Colonic mucosa (tissue), 4 donors: ENCODE measurements at regions not wholly inside any gene's neighbourhood (a gene's known extent, or its start where the extent isn't known, plus 50 kb on each side); places are given as distances from the start of the nearest gene placed in this dataset.

ENCODE experiments used
- DNase-seq: peaks from one replicate; pipeline ENCODE4 v3.0.0-alpha.2; 2020
- H3K27ac ChIP-seq: fragments of 200-600 bp; one replicate; pipeline ENCODE4 v1.8.0; 2021
- H3K27me3 ChIP-seq: fragments of 200-600 bp; one replicate; pipeline ENCODE4 v1.8.0; 2021
- H3K36me3 ChIP-seq: fragments of 200-600 bp; one replicate; pipeline ENCODE4 v1.8.0; 2021
- H3K4me1 ChIP-seq: fragments of 200-600 bp; one replicate; pipeline ENCODE4 v1.8.0; 2021; ENCODE audit warnings: mild to moderate bottlenecking
- H3K4me3 ChIP-seq: fragments of 200-600 bp; one replicate; pipeline ENCODE4 v1.8.0; 2021
- H3K9ac ChIP-seq, 2 donors: one replicate each; pipeline ENCODE4 v1.7.0; 2013; ENCODE audit warnings: control low read depth in 2 of 2, low read depth in 2 of 2, low read length in 2 of 2
- H3K9me3 ChIP-seq: fragments of 200-600 bp; one replicate; pipeline ENCODE4 v1.8.0; 2021
- intact Hi-C: fragments of 100-400 bp; cut with DNase I; formaldehyde crosslinking; loops from one replicate; pipeline ENCODE4 v1.14.1; 2022
- TF ChIP-seq, protein P1 (sequence below): fragments of 200-600 bp; IDR thresholded peaks from one replicate; pipeline ENCODE4 v1.8.0; 2022; ENCODE audit warnings: antibody characterized with exemption, mild to moderate bottlenecking
- donor health status: healthy.
- donor health status: DM: no; HTN: no; CAD: no.
- donor health status: DM: no; HTN: no; CAD: no.

DNA sequence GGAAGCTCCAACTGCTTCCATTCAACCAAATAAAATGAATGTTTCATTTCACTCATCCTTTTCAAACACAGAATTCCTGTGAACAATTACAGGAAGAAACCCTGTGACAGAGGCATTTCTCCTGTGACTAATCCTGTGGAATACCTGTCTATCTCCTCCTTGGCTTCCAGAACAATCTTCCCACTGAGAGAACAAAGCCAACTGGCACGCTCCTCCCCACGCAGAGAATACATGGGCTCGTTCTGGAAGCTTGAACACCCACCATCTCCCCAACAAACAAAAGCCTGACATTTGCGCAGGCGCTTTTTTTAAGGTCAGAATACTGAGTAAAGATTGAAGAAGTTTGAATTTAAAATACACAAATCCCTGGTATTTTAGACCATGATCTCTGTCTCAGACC, 104.7 kb upstream of the SLC66A3 start:
- intact Hi-C loops = no loop called here
- Histone ChIP-seq H3K4me3 (no peak overlapping the region), H3K9ac (no peak overlapping the region), H3K27me3 (no peaks in the 10 kb centered on the region), H3K9me3 (no peaks in the 10 kb centered on the region), H3K27ac (no peak overlapping the region), H3K36me3 (no peaks in the 10 kb centered on the region), H3K4me1 (no peaks in the 10 kb centered on the region)
- TF ChIP-seq, protein P1, sequence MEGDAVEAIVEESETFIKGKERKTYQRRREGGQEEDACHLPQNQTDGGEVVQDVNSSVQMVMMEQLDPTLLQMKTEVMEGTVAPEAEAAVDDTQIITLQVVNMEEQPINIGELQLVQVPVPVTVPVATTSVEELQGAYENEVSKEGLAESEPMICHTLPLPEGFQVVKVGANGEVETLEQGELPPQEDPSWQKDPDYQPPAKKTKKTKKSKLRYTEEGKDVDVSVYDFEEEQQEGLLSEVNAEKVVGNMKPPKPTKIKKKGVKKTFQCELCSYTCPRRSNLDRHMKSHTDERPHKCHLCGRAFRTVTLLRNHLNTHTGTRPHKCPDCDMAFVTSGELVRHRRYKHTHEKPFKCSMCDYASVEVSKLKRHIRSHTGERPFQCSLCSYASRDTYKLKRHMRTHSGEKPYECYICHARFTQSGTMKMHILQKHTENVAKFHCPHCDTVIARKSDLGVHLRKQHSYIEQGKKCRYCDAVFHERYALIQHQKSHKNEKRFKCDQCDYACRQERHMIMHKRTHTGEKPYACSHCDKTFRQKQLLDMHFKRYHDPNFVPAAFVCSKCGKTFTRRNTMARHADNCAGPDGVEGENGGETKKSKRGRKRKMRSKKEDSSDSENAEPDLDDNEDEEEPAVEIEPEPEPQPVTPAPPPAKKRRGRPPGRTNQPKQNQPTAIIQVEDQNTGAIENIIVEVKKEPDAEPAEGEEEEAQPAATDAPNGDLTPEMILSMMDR = no peak
- DNase-seq = no peak

DNA sequence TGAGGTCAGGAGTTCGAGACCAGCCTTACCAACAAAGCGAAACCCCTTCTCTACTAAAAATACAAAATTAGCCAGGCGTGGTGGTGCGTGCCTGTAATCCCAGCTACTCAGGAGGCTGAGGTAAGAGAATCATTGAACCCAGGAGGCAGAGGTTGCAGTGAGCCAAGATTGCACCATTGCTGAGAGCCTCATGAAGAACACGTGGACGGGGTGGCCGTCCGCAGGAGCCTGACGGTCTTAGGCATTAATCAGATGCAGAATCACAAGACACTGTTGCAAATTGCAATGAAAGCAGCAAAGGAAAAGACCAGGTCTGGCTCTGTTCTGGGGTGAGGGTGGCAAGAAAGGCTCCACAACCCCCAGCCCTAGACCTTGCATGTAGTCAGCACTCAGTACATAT, 104.0 kb upstream of the SLC66A3 start:
- TF ChIP-seq, protein P1 = no peak
- DNase-seq = no peak
- Histone ChIP-seq H3K9ac (no peak overlapping the region), H3K27ac (no peak overlapping the region), H3K9me3 (no peaks in the 10 kb centered on the region), H3K27me3 (no peaks in the 10 kb centered on the region), H3K36me3 (no peaks in the 10 kb centered on the region), H3K4me1 (no peaks in the 10 kb centered on the region), H3K4me3 (no peak overlapping the region)
- intact Hi-C loops = no loop called here

GRCh38 chr2:11053546-11053945, 101.7 kb upstream of the SLC66A3 start:
- intact Hi-C loops = no loop called here
- TF ChIP-seq, protein P1 = no peak
- no peaks in the 10 kb centered on the region for H3K36me3 ChIP-seq
- H3K4me3 ChIP-seq = no peak overlapping the region
- no peak overlapping the region for H3K9ac ChIP-seq
- no peak for DNase-seq
- no peaks in the 10 kb centered on the region for H3K27me3 ChIP-seq
- H3K27ac ChIP-seq = no peak overlapping the region
- no peaks in the 10 kb centered on the region for H3K9me3 ChIP-seq
- no peaks in the 10 kb centered on the region for H3K4me1 ChIP-seq

- no peaks in the 10 kb centered on the region for H3K4me1 ChIP-seq
- DNase-seq = no peak
- no peaks in the 10 kb centered on the region for H3K36me3 ChIP-seq
- H3K27ac ChIP-seq = no peak overlapping the region
- no peak overlapping the region for H3K9ac ChIP-seq
- H3K9me3 ChIP-seq = no peaks in the 10 kb centered on the region
- intact Hi-C loops = no loop called here
- no peaks in the 10 kb centered on the region for H3K27me3 ChIP-seq
- TF ChIP-seq, protein P1 = no peak
- no peak overlapping the region for H3K4me3 ChIP-seq
These were observed 100.2 kb upstream of the SLC66A3 start for GRCh38 chr2:11054783-11055678.

DNA sequence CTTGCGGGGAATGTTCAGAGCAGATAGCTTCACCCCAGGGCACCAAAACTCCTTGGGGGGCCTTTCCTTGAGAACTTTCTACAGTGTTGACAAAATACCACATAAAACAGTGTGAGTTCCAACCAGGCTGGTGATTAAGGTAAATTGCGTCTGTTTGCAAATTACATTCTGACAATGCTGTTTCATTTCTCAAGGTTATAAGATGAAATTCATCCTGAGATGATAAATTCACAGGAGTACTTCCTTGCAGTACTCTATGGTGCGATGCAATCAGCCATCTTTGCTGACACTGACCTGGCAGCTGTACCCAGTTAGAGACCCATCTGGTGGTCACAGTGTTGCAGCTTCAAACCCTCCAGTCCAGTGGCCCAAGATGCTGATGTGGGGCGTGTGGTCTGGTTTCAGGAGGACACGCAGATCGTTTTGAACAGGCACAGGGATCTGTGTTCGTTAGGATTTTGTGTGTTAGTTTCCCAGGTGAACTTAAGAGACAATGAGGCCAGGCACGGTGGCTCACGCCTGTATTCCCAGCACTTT, 99.5 kb upstream of the SLC66A3 start:
- Histone ChIP-seq H3K4me3 (no peak overlapping the region), H3K9me3 (no peaks in the 10 kb centered on the region), H3K27ac (no peak overlapping the region), H3K4me1 (no peaks in the 10 kb centered on the region), H3K36me3 (no peaks in the 10 kb centered on the region), H3K9ac (no peak overlapping the region), H3K27me3 (no peaks in the 10 kb centered on the region)
- intact Hi-C loops = no loop called here
- DNase-seq = no peak
- TF ChIP-seq, protein P1 = no peak
